ENCODE measurements at regions not wholly inside any gene's neighbourhood (a gene's known extent, or its start where the extent isn't known, plus 50 kb on each side); places are given as distances from the start of the nearest gene placed in this dataset.

GRCh38 chr12:43113616-43114015, 438.4 kb downstream of the ADAMTS20 start:
- TF ChIP-seq, protein P1, sequence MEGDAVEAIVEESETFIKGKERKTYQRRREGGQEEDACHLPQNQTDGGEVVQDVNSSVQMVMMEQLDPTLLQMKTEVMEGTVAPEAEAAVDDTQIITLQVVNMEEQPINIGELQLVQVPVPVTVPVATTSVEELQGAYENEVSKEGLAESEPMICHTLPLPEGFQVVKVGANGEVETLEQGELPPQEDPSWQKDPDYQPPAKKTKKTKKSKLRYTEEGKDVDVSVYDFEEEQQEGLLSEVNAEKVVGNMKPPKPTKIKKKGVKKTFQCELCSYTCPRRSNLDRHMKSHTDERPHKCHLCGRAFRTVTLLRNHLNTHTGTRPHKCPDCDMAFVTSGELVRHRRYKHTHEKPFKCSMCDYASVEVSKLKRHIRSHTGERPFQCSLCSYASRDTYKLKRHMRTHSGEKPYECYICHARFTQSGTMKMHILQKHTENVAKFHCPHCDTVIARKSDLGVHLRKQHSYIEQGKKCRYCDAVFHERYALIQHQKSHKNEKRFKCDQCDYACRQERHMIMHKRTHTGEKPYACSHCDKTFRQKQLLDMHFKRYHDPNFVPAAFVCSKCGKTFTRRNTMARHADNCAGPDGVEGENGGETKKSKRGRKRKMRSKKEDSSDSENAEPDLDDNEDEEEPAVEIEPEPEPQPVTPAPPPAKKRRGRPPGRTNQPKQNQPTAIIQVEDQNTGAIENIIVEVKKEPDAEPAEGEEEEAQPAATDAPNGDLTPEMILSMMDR (IDR thresholded peaks at IDR 0.05), result no peak
- no peak for TF ChIP-seq POLR2A (IDR thresholded peaks at IDR 0.05)
- no peak overlapping the region for H3K4me3 ChIP-seq (ENCODE audit: low read depth, poor library complexity, severe bottlenecking)
- no peak for DNase-seq (ENCODE audit: low spot score in 2 of 2)
- intact Hi-C loops (cut with DNase I; ENCODE audit: low total_unique reads), result no loop called here
- 52 to 59% methylated on average over 4 of the region's 4 CpGs for WGBS, 2 donors

DNA sequence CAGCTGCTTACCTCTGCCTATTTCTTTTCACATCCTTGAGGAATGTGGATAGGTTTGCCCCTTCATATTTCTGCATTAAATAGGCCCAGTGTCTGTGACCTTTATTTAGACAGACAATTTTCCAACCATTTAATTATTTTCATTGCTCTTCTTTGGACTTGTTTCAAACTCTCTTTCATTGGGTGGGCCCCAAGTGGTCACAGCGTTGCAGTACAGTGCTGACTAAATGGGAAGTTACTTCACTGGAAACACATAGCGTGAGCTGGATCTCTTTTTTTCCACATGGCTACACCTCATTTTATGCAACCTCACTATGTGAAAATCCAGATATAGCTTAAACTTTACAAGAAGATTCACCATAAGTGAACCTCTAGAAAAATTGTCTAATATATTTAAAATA, 438.9 kb downstream of the ADAMTS20 start:
- DNase-seq (ENCODE audit: low spot score in 2 of 2), result no peak
- intact Hi-C loops (cut with DNase I; ENCODE audit: low total_unique reads), result no loop called here
- no peak overlapping the region for H3K4me3 ChIP-seq (ENCODE audit: low read depth, poor library complexity, severe bottlenecking)
- TF ChIP-seq POLR2A (IDR thresholded peaks at IDR 0.05), result no peak
- TF ChIP-seq, protein P1 (IDR thresholded peaks at IDR 0.05), result no peak
- 53 to 55% methylated on average over 2 of the region's 2 CpGs for WGBS, 2 donors

GRCh38 chr12:43112101-43112920, 439.7 kb downstream of the ADAMTS20 start:
- 52 to 57% methylated on average over 8 of the region's 8 CpGs for WGBS, 2 donors
- intact Hi-C loops (cut with DNase I; ENCODE audit: low total_unique reads), result no loop called here
- TF ChIP-seq, protein P1 (IDR thresholded peaks at IDR 0.05), result no peak
- TF ChIP-seq POLR2A (IDR thresholded peaks at IDR 0.05), result no peak
- no peak overlapping the region for H3K4me3 ChIP-seq (ENCODE audit: low read depth, poor library complexity, severe bottlenecking)
- DNase-seq (ENCODE audit: low spot score in 2 of 2), result no peak

DNA sequence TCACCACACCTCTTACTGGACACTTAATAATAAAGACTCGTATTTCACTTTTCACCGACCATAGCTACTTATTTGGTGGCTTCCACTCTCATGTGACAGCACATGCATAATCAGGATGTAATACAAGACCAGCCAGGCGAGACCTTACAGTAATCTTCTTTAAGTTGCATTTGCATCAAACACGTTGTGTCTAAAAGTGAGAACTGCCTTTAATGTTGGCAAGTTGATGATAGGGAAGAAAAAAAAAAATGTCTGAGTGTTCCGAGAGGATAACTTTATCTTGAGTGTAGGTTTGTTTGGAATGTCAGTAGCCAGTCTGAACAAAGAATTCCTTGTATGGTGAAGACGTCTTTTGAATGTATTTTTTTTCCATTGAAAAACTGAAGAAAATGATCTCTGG, 440.4 kb downstream of the ADAMTS20 start:
- DNase-seq (ENCODE audit: low spot score in 2 of 2), result no peak
- intact Hi-C loops (cut with DNase I; ENCODE audit: low total_unique reads), result no loop called here
- no peak overlapping the region for H3K4me3 ChIP-seq (ENCODE audit: low read depth, poor library complexity, severe bottlenecking)
- TF ChIP-seq, protein P1 (IDR thresholded peaks at IDR 0.05), result no peak
- no peak for TF ChIP-seq POLR2A (IDR thresholded peaks at IDR 0.05)
- 68 to 71% methylated on average over 6 of the region's 6 CpGs for WGBS, 2 donors

GRCh38 chr12:43109631-43110345, 442.2 kb downstream of the ADAMTS20 start:
- intact Hi-C loops (cut with DNase I; ENCODE audit: low total_unique reads), result no loop called here
- WGBS, 2 donors, result 66 to 72% methylated on average over 2 of the region's 2 CpGs
- no peak for DNase-seq (ENCODE audit: low spot score in 2 of 2)
- TF ChIP-seq, protein P1 (IDR thresholded peaks at IDR 0.05), result no peak
- no peak for TF ChIP-seq POLR2A (IDR thresholded peaks at IDR 0.05)
- no peak overlapping the region for H3K4me3 ChIP-seq (ENCODE audit: low read depth, poor library complexity, severe bottlenecking)
